GM12878 (cell line): ENCODE measurements at regions not wholly inside any gene's neighbourhood (a gene's known extent, or its start where the extent isn't known, plus 50 kb on each side); places are given as distances from the start of the nearest gene placed in this dataset.

Experiments used
- ATAC-seq: fragments of 200-7000 bp; cut with Tn5 transposase; 3 replicates; pipeline ENCODE4 v1.9.1; 2020; ENCODE audit warnings: mild to moderate bottlenecking, moderate library complexity
- BruUV-seq: library from RNA; stranded (reverse); fragments of 400-500 nt; replicated peaks from 2 replicates; lab custom pipeline; 2021; lab: Mats Ljungman, UMichigan
- CTCF ChIA-PET: fragments of 300-600 bp; sonication (Branson Sonifier 250); formaldehyde crosslinking; extraction: SDS; loops from one replicate; lab custom pipeline; 2021; ENCODE audit warnings: inconsistent platforms; lab: Yijun Ruan, JAX
- POLR2A ChIA-PET: fragments of 350-600 bp; formaldehyde crosslinking; extraction: SDS; loops from one replicate; lab custom pipeline; 2021; ENCODE audit warnings: inconsistent platforms; lab: Charles Lee
- RAD21 ChIA-PET: fragments of 300-600 bp; sonication (Branson Sonifier 250); formaldehyde crosslinking; loops from one replicate; lab custom pipeline; 2023; ENCODE audit warnings: antibody characterized with exemption; ENCODE audit not compliant: unreplicated experiment; lab: Charles Lee
- SMC1A ChIA-PET: fragments of 300-600 bp; sonication (Branson Sonifier 250); formaldehyde crosslinking; loops from one replicate; lab custom pipeline; 2023; ENCODE audit not compliant: unreplicated experiment, uncharacterized antibody; lab: Charles Lee
- DNase-seq: peaks from one replicate; pipeline ENCODE4 v3.0.0-alpha.2; 2011; ENCODE audit warnings: low read depth, low spot score
- FAIRE-seq: peaks from 3 replicates; lab custom pipeline; 2011; peaks lifted over from hg19 to GRCh38; lab: Jason Lieb, UNC
- H2AFZ ChIP-seq: 2 replicates; pipeline ENCODE4 v1.6.0; 2011; ENCODE audit warnings: low read depth, low read length, control low read depth; ENCODE audit not compliant: control insufficient read depth
- H3K27ac ChIP-seq: 2 replicates; pipeline ENCODE4 v1.5.1; 2011; ENCODE audit warnings: control low read depth; ENCODE audit not compliant: control insufficient read depth, insufficient read depth
- H3K27me3 ChIP-seq, 2 experiments: replicated peaks in 1 of 2; 2 replicates each; pipeline versions ENCODE4 v1.6.0 to v1.6.1; 2011; ENCODE audit warnings: low read length in 1 of 2; ENCODE audit not compliant: control insufficient read depth in 2 of 2, insufficient read depth in 2 of 2
- H3K36me3 ChIP-seq, 2 experiments: 2 replicates each; pipeline ENCODE4 v1.5.1; 2011; ENCODE audit warnings: low read length in 1 of 2; ENCODE audit not compliant: control insufficient read depth in 2 of 2, insufficient read depth in 2 of 2
- H3K4me1 ChIP-seq: 2 replicates; pipeline ENCODE4 v1.6.1; 2011; ENCODE audit warnings: mild to moderate bottlenecking, low read length, moderate library complexity, mixed read lengths; ENCODE audit not compliant: control insufficient read depth, insufficient read depth
- H3K4me2 ChIP-seq: 2 replicates; pipeline ENCODE4 v1.6.0; 2011; ENCODE audit warnings: control low read depth; ENCODE audit not compliant: control insufficient read depth, insufficient read depth
- H3K4me3 ChIP-seq: fragments of 200-600 bp; sonication (generic); 2 replicates; pipeline ENCODE4 v1.5.1; 2016
- H3K79me2 ChIP-seq: 2 replicates; pipeline ENCODE4 v1.6.0; 2011; ENCODE audit warnings: low read length; ENCODE audit not compliant: control insufficient read depth, insufficient read depth
- H3K9ac ChIP-seq: 2 replicates; pipeline ENCODE4 v1.8.0; 2011; ENCODE audit warnings: low read length, control low read depth, mixed read lengths; ENCODE audit not compliant: control insufficient read depth, insufficient read depth
- H3K9me3 ChIP-seq: replicated peaks from 3 replicates; pipeline ENCODE4 v1.5.1; 2011; ENCODE audit warnings: mild to moderate bottlenecking, low read length; ENCODE audit not compliant: control insufficient read depth, insufficient read depth
- H4K20me1 ChIP-seq: 2 replicates; pipeline ENCODE4 v1.6.0; 2011; ENCODE audit not compliant: control insufficient read depth, insufficient read depth
- E4F1 ChIP-seq: fragments of 450-650 bp; IDR thresholded peaks from 2 replicates; pipeline ENCODE4 v1.6.1; 2018; ENCODE audit warnings: borderline replicate concordance, mild to moderate bottlenecking; ENCODE audit not compliant: partially characterized antibody
- FOXM1 ChIP-seq: IDR thresholded peaks from 2 replicates; pipeline ENCODE4 v1.6.1; 2012; ENCODE audit warnings: low read depth, mild to moderate bottlenecking, inconsistent platforms, low read length, moderate library complexity
- GABPA ChIP-seq: IDR thresholded peaks from 2 replicates; pipeline ENCODE4 v1.6.1; 2014; ENCODE audit warnings: antibody characterized with exemption, low read depth, mild to moderate bottlenecking, inconsistent platforms
- PKNOX1 ChIP-seq: fragments of 450-650 bp; IDR thresholded peaks from 2 replicates; pipeline ENCODE4 v1.6.1; 2016; ENCODE audit warnings: mild to moderate bottlenecking
- PRDM15 ChIP-seq: fragments of 450-650 bp; formaldehyde crosslinking; IDR thresholded peaks from 2 replicates; pipeline ENCODE4 v1.4.0; 2020; ENCODE audit warnings: mild to moderate bottlenecking, moderate library complexity
- SIN3A ChIP-seq: IDR thresholded peaks from 2 replicates; pipeline ENCODE4 v1.6.1; 2012; ENCODE audit warnings: low read depth, low read length, improper control_type of control experiment
- SIX5 ChIP-seq: IDR thresholded peaks from 2 replicates; pipeline ENCODE4 v1.6.1; 2011; ENCODE audit warnings: mild to moderate bottlenecking, low read depth, low read length, moderate library complexity; ENCODE audit not compliant: severe bottlenecking
- TCF3 ChIP-seq: IDR thresholded peaks from 2 replicates; pipeline ENCODE4 v1.6.1; 2012; ENCODE audit warnings: low read depth, mild to moderate bottlenecking, low read length, borderline replicate concordance; ENCODE audit not compliant: insufficient read depth
- ZBTB11 ChIP-seq: fragments of 450-650 bp; formaldehyde crosslinking; IDR thresholded peaks from 2 replicates; pipeline ENCODE4 v1.5.0; 2022; ENCODE audit warnings: mild to moderate bottlenecking, missing genetic modification characterization
- WGBS: methylation state at CpG from one replicate; pipeline ENCODE4 v1.1.6; 2016; ENCODE audit warnings: low lambda C conversion rate; ENCODE audit not compliant: insufficient replicate concordance, insufficient coverage; ENCODE audit errors: missing lambda C conversion rate; 5-methylcytosine and 5-hydroxymethylcytosine counted together
- in situ Hi-C: fragments of 300-500 bp; cut with MboI; formaldehyde crosslinking; loops from 9 replicates; pipeline ENCODE4 v1.14.3; 2018; ENCODE audit warnings: mixed read lengths
- intact Hi-C: fragments of 100-400 bp; cut with micrococcal nuclease; formaldehyde crosslinking; loops from one replicate; pipeline ENCODE4 v1.14.2; 2022; ENCODE audit not compliant: unreplicated experiment

- CTCF ChIA-PET = no interaction called here
- Histone ChIP-seq H2AFZ (no peak overlapping the region), H3K4me1 (no peaks in the 10 kb centered on the region), H3K79me2 (no peaks in the 10 kb centered on the region), H3K27me3 (no peaks in the 10 kb centered on the region), H3K4me3 (no peak overlapping the region), H3K4me2 (no peak overlapping the region), H3K9me3 (no peaks in the 10 kb centered on the region), H4K20me1 (no peaks in the 10 kb centered on the region), H3K36me3 (no peaks in the 10 kb centered on the region), H3K9ac (no peak overlapping the region), H3K27ac (no peak overlapping the region)
- ATAC-seq = no peak
- SMC1A ChIA-PET = no interaction called here
- in situ Hi-C loops = no loop called here
- no TSS peak for BruUV-seq
- intact Hi-C loops = loop anchor here (5.0 kb wide), 1 partner anchor 39 kb away; no protein-coding TSS in a partner anchor
- no peak for DNase-seq
- RAD21 ChIA-PET = no interaction called here
- POLR2A ChIA-PET = interaction anchor here (1.2 kb wide), 1 partner anchor 32 kb away, joined by 3 read pairs; no protein-coding TSS in a partner anchor
- FAIRE-seq = no peak
- 47% methylated on average over 12 of the region's 15 CpGs for WGBS
- TF ChIP-seq SIX5 = no peak
- no peak for TF ChIP-seq PKNOX1
- TF ChIP-seq FOXM1 = no peak
- no peak for TF ChIP-seq TCF3
- no peak for TF ChIP-seq GABPA
- TF ChIP-seq SIN3A = no peak
- no peak for TF ChIP-seq ZBTB11 (CRISPR knock-in tag)
- TF ChIP-seq E4F1 = no peak
- no peak for TF ChIP-seq PRDM15
These were observed 161.6 kb downstream of the ZDHHC21 start for GRCh38 chr9:14531341-14532269.
